Activated T-helper 9 cell treated with anti-CD3 and anti-CD28 coated beads, Interleukin-2, amount 50 U/mL, for 16 hours (primary cell): ENCODE measurements at regions not wholly inside any gene's neighbourhood (a gene's known extent, or its start where the extent isn't known, plus 50 kb on each side); places are given as distances from the start of the nearest gene placed in this dataset.

Source experiments
- DNase-seq: peaks from one replicate; pipeline ENCODE4 v3.0.0-alpha.2; 2020; ENCODE audit warnings: low read depth

DNA sequence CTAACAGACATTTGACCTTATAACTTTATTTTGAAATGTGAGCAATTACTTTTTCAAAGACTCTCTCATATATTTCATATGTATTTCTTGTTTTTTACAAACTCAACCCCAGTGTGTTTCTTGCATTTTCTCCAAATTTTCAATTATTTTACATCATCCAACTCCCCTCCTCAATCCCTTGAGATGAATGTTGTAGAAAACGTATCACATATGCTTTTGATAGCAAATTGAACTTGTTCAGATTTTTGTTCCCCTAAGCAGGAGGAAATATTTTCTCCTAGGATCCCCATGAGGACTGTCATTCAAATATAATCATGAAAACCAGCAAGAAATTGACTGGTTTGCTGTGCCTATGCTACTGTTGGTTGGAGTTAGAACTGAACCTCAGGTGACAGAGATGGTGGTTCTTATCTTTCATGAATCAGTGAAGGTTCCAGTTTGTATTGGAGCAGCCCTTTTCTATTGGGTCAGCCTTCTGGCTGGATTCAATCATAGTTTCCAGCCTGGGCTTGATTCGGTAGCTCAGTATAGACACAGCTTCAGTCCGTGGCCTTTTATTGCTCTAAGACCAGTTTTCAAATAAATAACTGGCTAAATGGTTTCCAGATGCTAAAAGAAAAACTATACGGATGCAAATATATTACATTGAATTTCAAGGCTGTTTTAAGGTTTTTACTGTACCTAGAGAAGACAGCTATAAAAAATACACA is 591.0 kb downstream of the EPHA4 start:
- DNase-seq, result no peak

DNA sequence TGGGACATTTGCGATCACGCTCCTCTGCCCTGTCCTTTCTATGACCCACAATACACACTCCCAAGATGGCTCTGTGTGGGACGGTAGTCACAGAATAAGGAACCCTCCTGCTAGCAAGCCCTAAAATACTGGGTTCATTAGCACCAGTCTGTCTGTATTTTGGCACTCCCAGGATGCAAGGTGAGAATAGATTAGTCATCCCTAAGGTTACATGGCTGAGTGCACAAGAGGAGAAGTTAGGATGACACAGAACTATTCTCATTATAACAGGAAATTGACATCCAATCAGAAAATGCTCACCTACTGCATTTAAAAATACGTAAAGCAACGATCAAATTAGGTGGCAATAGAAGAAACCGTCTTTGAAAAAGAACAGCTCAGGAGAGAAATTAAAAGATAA is 590.2 kb downstream of the EPHA4 start:
- no peak for DNase-seq

DNA sequence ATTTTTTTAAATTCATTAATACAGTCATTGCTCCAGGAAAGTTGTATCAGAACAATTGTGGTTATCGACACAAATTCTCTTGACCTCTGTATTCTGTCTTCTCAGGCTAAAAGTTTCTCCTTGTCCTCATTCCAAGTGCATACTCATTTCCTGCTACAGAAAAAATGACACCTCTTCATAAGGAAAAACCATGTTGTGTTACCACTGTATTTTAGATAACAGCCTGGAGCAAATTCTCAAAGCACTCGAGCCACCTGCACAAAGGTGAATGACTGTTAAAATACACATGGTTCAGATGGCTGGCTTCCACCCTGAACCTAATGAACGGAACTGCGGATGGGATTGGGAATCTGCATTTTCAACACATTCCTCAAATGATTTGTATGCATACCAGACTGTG is 586.5 kb downstream of the EPHA4 start:
- DNase-seq, result no peak

DNA sequence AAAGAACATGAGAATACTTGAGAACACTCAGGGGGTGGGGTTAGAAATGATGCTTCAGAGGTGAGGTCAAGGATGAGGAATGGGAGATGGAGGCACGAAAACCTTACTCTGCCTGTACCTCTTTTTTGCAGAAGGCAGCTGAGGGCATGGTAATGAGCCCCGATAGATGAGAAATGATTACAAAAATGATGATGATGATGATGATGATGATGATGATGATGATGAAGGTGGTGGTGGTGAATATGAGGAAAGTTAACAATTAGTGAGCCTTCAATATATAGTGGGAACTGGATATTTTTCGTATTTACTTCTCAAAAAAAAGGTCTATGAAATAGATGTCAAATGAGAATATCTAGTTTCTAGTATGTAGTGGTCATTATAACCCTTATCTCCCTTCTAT is 584.3 kb downstream of the EPHA4 start:
- no peak for DNase-seq

DNA sequence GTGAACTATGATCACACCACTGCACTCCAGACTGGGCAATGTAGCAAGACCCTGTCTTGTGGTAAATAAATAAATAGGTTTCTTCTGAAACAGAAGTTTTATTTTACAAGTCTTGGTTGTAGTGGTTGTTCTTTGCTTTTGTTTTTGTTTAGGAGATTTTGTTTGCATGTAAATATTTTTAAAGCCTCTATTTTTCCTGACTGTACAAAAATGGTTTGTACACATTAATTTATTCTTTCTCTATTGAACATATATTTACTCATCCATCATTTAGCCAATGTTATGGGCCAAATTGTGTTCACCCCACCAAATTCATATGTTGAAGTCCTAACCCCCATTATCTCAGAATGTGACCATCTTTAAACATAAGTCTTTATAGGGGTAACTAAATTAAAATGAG is 580.1 kb downstream of the EPHA4 start:
- DNase-seq, result no peak

DNA sequence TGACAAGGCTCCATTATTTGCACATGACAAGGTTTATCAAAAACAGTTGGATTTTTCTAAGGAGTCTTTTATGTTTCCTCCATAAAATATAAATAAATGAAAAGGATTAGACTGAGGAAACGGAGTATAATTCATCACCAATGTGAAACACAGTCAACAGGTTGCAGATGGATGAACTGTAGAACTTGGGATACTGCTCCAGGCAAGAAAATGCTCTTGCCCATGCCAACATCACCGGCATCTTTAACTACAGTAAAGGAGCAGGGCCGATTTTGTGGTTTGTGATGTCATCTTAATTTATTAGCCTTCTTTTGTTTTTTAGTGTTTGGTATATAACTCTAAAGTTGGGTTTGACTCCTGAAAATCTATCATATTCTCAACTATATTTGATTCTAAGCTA is 577.3 kb downstream of the EPHA4 start:
- no peak for DNase-seq

DNA sequence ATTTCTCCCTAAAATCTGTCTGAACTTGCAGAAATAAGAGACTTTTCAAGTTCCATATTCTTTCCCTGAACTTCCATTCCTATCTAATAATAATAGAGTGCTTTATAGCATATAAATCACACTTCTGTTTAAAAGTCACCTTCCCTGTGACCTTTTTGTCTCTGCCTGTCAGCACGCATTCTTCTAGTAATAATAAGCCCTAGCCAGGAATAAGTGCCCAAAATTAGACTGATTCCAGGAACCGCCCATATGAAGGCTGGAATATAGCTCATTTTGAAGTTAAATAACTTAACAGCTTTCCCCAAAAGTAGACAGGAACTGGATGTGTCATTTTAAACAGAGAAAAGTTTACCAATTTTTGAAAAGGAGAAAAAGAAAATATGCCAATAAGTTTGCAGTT is 576.5 kb downstream of the EPHA4 start:
- no peak for DNase-seq

DNA sequence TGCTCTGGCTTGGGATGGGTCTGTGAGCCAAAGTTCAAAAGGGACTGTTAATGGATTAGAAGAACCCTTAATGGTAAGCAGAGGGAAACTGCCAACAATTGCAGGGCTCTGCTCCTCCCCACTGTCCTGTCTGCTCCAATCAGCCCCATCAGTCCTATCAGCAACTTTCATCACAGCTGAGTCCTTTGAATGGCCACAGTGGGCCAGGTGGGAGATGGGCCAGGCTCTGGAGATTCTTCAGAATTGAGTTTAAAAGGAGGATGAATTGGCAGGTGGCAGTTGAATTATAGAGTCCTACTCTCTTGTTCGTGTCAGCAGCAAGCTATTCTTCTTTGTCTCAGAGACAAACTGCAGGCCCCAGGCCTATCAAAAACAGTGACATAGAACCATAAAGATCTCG is 573.9 kb downstream of the EPHA4 start:
- DNase-seq, result no peak

DNA sequence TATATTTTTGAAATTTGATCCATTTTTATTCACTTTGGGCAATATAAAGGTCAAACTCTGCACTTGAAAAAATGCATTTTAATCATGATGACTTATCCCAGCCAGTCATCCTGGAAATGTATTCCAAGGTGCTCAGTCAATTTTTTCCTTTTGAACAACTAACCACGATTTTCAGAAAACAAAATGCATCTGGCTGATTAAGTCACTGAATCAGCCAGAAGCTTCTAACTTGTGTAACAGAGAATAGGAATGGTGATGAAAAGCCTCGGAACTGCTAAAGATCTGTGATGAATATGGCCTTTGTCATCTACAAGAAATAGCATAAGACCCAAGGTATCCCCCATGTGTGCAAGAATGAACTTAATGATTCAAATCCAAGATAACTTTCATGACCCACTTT is 572.7 kb downstream of the EPHA4 start:
- DNase-seq, result no peak

DNA sequence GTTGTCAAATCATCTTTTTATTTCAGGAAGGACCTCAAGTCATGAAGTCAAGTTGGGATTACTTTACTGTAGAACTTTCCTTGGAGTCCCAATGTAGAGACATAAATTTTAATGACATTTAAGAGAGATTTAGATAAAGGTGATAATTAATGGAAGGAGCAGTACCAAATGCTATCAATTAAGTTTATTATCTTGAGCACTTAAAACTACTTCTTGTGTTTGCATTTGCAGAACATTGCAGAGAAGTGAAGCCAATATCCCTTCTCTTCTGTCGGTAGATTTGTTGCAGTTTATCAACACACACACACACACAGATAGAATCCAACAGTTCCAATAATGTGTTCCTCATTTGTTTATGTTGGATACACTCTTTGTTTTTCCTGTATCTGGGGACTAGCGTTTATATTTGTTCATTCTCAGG is 570.7 kb downstream of the EPHA4 start:
- DNase-seq, result no peak

DNA sequence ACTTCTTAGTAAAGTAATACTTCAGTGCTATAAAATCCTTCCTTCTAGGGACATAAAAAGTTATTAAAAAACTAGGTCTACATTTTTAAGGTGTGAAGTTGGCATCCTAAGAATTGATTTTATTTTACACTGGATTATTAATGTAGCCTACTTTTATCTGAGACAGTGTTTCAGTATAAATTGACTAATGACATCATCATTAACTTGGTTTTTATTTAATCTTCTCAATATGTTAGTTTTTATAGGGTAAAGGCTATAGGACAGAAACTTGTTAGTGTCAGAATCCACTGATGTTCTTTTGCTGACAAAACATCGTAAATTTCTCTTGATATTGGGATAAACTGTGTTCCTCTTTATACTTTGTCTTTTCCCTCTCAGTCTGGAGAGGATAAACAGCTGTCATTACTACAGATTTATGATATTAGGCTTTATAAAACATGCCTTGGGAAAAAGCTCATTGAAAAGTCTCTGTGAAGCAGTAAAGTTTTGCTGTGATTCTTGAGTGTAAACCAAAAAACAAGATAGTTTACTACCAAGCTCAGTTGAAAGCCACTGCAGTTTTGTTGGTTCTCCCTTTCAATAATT is 569.9 kb downstream of the EPHA4 start:
- no peak for DNase-seq

DNA sequence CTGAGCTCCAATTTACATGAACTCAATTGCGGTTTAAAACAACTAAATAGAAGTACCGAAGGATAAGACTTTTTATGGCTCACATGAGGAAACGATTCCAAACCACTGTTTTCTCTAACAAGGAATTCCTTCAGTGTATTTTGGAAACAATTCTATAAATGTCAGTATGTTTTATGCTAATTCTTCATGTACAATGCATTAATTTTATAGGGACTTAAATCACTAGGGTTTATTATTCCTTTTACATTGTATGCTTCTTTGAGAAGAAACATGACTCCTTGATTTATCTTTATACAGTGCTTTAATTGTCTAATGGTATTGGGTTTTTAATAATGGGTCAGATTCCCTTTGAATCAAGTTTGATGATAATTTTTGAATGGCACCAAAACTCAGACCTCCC is 566.8 kb downstream of the EPHA4 start:
- no peak for DNase-seq

DNA sequence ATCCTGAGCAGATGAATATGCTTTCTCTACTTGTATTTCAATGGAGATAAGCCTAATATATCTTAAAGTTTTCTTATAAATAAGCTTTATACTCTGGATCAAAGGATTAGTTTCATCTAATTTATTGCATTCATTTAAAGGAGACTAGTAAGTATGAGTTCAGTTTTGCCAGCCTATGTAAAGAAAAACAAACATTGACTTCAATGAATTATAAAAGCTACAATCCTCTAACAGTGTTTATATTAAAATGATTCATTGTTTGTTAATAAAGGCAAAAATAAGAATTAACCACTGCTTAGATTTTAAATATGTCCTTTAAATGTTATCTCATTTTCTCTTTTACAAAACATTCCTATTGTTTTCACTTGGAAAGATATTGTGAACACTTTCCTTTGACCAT is 566.0 kb downstream of the EPHA4 start:
- DNase-seq, result no peak

DNA sequence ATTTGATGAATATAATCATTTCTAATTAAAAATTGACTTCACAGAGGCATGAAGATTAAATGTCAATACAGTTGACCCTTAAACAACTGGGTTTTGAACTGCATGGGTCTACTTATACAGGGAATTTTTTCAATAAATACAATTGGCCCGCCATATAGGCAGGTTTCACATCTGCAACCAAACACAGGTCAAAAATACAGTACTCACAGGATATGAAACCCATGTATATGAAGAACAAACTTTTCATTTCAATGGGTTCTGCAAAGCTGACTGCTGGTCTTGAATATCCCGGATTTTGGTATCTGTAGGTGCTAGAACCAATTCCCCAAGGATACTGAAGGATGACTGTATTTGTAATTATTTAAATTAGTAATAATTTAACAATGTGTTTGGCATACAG is 555.6 kb downstream of the EPHA4 start:
- DNase-seq, result no peak

DNA sequence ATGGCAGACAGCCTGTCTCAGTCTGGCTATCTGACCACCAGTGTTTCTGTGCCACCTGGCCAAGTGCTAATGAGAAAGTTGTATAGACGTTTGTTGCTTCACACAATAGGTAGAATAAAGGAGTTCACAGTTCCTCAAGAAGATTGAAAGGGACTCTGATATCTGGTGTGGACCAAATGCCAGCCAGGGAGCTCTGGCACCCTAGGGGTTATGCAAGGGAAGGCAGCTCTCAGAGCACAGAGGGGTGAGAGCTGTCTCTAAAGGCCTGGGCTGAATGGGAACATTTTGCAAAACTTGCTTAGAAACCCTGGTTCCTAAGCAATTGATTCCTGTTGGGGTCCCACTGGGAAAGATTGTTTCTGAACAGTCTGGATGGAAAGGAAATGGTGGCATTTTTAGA is 553.8 kb downstream of the EPHA4 start:
- no peak for DNase-seq

DNA sequence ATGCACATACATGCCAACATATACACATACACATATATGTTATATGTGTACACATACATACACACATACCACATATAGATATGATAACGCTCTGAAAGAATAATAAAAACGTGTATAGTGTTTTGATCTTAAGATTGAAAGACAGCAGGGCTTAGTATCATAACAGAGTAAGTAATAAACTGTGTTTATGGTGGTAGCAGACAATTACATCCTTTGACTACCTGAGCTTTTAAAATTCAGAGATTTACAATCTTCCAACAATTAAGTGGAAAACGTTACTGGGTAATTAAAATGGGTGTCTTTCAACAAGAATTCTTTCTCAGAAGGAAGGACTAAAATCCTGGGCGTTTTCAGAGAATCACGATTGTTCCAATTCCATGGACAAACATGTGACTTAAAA is 552.4 kb downstream of the EPHA4 start:
- DNase-seq, result no peak

DNA sequence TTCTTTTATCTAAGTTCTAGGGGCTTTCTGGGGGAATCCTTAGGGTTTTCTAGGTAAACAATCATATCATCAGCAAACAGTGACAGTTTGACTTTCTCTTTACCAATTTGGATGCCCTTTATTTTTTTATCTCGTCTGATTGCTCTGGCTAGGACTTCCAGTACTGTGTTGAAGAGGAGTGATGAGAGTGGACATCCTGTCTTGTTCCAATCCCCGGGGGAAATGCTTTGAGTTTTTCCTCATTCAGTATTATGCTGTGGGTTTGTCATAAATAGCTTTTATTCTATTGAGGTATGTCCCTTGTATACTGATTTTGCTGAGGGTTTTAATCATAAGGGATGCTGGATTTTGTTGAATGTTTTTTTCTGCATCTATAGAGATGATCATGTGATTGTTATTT is 549.5 kb downstream of the EPHA4 start:
- DNase-seq, result no peak

DNA sequence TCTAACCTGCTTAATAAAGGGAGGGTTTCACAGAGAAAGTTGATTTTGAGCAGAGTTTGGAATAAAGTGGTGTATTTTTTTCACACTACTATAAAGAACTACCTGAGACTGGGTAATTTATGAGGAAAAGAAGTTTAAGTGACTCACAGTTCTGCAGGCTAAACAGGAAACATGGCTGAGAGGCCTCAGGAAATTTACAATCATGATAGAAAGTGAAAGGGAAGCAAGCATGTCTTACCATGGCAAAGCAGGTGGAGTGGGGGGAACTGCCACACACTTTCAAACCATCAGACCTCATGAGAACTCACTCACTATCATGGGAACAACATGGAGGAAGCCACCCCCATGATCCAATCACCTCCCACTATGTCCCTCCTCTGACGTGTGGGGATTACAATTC is 546.7 kb downstream of the EPHA4 start:
- no peak for DNase-seq

DNA sequence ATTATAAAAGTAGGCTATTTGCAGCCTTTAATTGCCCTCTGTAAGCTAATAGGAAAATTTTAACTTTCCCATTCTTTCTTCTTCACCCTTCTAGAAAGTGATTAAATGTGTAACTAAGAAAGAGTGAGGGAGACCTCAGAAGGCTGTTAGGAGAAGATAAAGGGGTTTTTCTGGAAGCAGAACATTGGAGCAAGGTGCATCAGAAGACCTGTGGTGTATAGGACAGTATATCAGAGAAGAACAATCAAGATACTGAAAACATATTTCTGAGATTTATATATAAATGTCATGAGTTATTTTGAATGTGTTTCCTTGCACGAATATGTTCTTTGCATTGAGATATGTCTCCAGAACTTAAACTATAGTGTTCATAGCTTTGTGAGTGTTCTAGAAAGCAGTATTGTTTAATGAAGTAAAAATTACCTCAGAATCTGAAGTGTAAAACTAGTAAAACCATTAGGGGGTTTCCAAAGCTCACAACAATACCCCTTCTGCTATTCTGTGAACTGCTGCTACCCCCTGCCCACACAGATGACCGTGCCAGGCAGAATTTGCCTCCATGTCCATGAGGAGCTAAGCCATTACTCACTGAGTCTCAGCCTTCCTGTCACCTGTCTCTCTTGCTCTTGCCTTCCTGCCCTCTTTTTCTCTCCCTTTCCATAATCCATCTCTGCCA is 537.9 kb downstream of the EPHA4 start:
- DNase-seq, result no peak

DNA sequence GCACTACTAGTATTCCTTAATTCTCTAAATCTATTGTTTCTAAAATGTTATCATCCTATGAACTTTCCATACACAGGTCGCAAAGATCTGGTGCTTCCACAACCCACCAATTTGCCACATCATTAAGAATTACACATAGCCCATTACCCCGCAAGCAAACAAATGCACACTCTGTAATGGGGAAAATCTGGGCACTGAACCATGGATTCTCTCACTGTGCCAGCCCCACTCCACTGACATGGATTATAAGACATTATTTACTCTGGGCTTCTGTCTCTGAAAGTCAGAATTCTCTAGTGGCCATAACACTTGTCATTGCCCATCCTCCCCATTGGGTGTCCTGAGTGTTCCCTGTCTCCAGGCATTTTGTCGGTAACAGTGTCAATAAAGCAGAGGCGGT is 537.1 kb downstream of the EPHA4 start:
- DNase-seq, result no peak

DNA sequence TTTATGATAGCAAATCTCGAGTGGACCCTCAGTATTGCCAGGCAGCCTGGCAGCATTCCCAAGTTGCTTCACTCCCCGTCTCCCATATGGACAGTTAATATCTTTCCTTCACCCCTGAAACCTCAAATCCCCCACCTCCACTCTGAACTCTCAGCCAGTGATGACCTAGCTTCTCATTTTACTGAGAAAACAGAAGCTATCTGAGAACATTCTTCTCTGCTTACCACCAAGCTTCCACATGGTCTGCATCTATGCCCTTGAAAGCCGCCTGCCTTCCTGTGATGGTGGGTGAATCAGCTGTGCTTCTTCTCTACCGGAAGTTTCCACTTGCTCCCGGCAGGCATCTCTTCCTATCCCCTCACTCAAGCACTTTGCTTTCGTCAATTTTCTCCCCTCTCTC is 529.2 kb downstream of the EPHA4 start:
- no peak for DNase-seq

DNA sequence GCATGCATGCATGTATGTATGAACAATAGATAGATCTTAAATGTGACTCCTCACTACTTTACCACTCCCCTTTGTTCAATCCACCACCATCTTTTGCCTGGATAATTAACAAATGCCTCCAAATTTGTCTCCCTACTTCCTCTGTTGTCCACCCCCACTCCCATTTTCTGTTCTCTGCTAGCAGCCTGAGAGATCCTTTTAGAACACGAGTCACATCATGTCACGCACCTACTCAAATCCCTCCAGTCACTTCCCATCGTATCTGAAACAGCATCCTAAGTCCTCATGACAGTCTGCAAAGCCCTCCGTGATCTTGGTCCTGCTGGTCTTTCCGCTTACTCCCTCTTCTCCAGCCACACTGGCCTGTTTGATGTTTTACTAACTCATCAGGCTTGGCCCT is 527.3 kb downstream of the EPHA4 start:
- no peak for DNase-seq

DNA sequence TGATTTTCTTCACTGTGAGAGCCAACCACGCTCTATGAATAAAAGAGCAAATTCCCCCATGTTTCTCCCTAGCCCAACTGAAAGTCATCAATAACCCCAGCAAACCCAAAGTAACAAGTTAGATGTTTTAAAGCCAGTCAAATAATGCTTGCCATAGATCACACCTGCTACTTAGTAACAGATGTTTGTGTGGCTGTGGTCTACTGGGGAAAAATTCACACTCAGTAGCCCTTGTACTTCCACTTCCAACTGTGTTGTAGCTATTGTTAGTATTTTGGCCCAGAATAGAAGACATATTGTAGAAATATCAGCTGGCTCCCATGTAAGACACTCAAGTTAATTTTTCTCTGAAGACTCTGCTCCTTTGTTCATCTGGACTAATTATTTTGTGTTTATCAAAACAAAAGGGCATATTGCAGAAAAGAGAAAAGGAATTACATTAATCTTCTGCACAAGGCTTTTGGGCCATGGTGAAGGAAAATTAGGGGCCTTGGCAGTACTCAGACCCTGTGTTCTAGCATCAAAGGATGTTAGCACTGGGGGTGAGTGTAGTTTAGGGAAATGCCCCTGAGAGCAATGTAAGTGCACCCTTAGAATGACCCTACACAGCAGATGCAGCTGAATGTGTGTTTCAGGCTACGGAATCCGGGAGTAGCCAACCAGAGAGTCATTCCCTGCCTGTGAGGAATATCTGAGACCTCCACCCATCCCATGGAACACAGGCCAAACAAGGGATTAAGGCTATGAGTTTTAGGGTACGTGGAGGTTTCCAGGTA is 521.9 kb downstream of the EPHA4 start:
- DNase-seq, result no peak
